ENCODE measurements at regions not wholly inside any gene's neighbourhood (a gene's known extent, or its start where the extent isn't known, plus 50 kb on each side); places are given as distances from the start of the nearest gene placed in this dataset.

GRCh38 chr3:13203398-13204176, 130.4 kb upstream of the IQSEC1 start:
- TF ChIP-seq EZH2 (IDR thresholded peaks at IDR 0.05; ENCODE audit: low read depth) = no peak
- TF ChIP-seq CTCF (conservative IDR thresholded peaks at IDR 0.05) = no peak
